HG03159 (cell line): ENCODE measurements at regions not wholly inside any gene's neighbourhood (a gene's known extent, or its start where the extent isn't known, plus 50 kb on each side); places are given as distances from the start of the nearest gene placed in this dataset.
A peak's percentile ranks its signal among the peaks of the same experiment; 100 is the strongest.
"Not testable (repeated sequence)": the region's sequence is repeated elsewhere in the genome, so short reads cannot be mapped to it uniquely, and the experiment has no call there.

Source experiments
- ATAC-seq: cut with Tn5 transposase; IDR thresholded peaks from one replicate; pipeline ENCODE4 v1.9.1; 2021; ENCODE audit warnings: mild to moderate bottlenecking, moderate library complexity; ENCODE audit not compliant: unreplicated experiment

GRCh38 chr18:75773618-75774017, 346.1 kb upstream of the SMIM21 start:
- ATAC-seq = no peak

- no peak for ATAC-seq
These were observed 335.3 kb upstream of the SMIM21 start for GRCh38 chr18:75762758-75763157.

GRCh38 chr18:75760208-75760607, 332.7 kb upstream of the SMIM21 start:
- ATAC-seq = no peak

- no peak for ATAC-seq
These were observed 330.4 kb upstream of the SMIM21 start for GRCh38 chr18:75757951-75758350.

GRCh38 chr18:75754433-75754832, 326.9 kb upstream of the SMIM21 start:
- ATAC-seq = no peak

GRCh38 chr18:75753753-75754152, 326.2 kb upstream of the SMIM21 start:
- no peak for ATAC-seq

- no peak for ATAC-seq
These were observed 325.3 kb upstream of the SMIM21 start for GRCh38 chr18:75752740-75753263.

GRCh38 chr18:75745147-75745546, 317.6 kb upstream of the SMIM21 start:
- no peak for ATAC-seq

GRCh38 chr18:75742516-75742915, 315.0 kb upstream of the SMIM21 start:
- ATAC-seq = no peak

GRCh38 chr18:75739682-75740081, 312.2 kb upstream of the SMIM21 start:
- ATAC-seq = no peak

GRCh38 chr18:75735291-75735690, 307.8 kb upstream of the SMIM21 start:
- ATAC-seq = no peak

GRCh38 chr18:75730249-75730648, 302.7 kb upstream of the SMIM21 start:
- ATAC-seq = no peak

- no peak for ATAC-seq
These were observed 301.1 kb upstream of the SMIM21 start for GRCh38 chr18:75728621-75729020.

- peak; percentile 61 for ATAC-seq
These were observed 300.0 kb upstream of the SMIM21 start for GRCh38 chr18:75727456-75727855.

GRCh38 chr18:75723521-75724340, 296.2 kb upstream of the SMIM21 start:
- ATAC-seq = no peak

GRCh38 chr18:75714766-75715165, 287.3 kb upstream of the SMIM21 start:
- ATAC-seq = no peak

- not testable (repeated sequence) for ATAC-seq
These were observed 284.8 kb upstream of the SMIM21 start for GRCh38 chr18:75712124-75712867.

GRCh38 chr18:75700561-75700960, 273.1 kb upstream of the SMIM21 start:
- ATAC-seq = no peak

GRCh38 chr18:75698861-75699260, 271.4 kb upstream of the SMIM21 start:
- ATAC-seq = no peak

- ATAC-seq = no peak
These were observed 270.0 kb upstream of the SMIM21 start for GRCh38 chr18:75697493-75697892.

- no peak for ATAC-seq
These were observed 268.9 kb upstream of the SMIM21 start for GRCh38 chr18:75696391-75696790.

- no peak for ATAC-seq
These were observed 266.8 kb upstream of the SMIM21 start for GRCh38 chr18:75694292-75694691.
